EH (cell line): ENCODE measurements at regions not wholly inside any gene's neighbourhood (a gene's known extent, or its start where the extent isn't known, plus 50 kb on each side); places are given as distances from the start of the nearest gene placed in this dataset.

Source experiments
- DNase-seq: peaks from one replicate; pipeline ENCODE4 v3.0.0-alpha.2; 2015; ENCODE audit warnings: low read depth

- DNase-seq: no peak
These were observed 104.8 kb upstream of the UBL3 start for GRCh38 chr13:29955137-29955650.

GRCh38 chr13:29954082-29955028 lies 103.9 kb upstream of the UBL3 start:
- DNase-seq: no peak

DNA sequence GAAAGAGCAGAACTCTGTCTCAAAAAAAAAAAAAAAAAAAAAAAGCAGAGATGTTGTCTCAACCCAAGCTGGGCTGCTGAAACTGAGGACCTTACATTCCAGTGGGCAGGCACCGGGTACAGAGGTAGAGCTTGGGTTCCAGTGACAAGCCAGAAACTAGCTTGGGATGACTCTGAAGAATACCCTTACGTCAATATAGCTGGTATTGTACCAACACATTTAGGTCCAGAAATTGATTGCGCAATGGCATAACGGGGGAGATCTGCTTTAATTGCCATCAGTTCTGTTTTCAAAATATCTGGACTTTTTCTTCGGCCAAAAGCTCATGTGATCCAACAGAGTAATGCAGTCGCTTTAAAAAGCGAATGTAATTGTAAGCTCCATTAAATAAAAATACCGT lies 103.1 kb upstream of the UBL3 start:
- no peak for DNase-seq

GRCh38 chr13:29952245-29952644 lies 101.8 kb upstream of the UBL3 start:
- DNase-seq: no peak

DNA sequence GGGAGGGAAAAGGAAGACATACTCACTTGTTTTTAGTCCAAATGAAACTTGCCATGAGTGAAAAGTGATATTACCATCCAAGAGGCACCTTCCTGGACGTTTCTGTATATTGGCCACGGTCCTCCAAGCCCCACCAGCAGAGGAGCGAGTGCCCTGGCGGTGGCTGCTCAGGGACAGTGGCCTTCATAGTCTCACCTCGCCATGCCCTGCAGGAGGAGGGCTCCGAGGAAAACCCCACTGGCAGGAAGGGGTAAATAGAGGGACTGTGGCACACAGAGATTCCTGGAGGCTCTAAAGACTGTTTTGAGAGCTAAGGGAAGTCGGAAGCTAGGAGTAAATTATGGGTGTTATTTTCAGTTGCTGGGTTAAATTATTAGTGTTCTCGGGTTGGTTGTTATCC lies 98.4 kb upstream of the UBL3 start:
- DNase-seq: no peak

GRCh38 chr13:29948244-29948643 lies 97.8 kb upstream of the UBL3 start:
- peak; percentile 41 for DNase-seq

- DNase-seq: no peak
These were observed 97.4 kb upstream of the UBL3 start for GRCh38 chr13:29947839-29948238.

- DNase-seq: no peak
These were observed 95.7 kb upstream of the UBL3 start for GRCh38 chr13:29946093-29946492.

- no peak for DNase-seq
These were observed 93.3 kb upstream of the UBL3 start for GRCh38 chr13:29943686-29944085.

GRCh38 chr13:29943273-29943672 lies 92.9 kb upstream of the UBL3 start:
- no peak for DNase-seq

- no peak for DNase-seq
These were observed 90.3 kb upstream of the UBL3 start for GRCh38 chr13:29940715-29941114.

DNA sequence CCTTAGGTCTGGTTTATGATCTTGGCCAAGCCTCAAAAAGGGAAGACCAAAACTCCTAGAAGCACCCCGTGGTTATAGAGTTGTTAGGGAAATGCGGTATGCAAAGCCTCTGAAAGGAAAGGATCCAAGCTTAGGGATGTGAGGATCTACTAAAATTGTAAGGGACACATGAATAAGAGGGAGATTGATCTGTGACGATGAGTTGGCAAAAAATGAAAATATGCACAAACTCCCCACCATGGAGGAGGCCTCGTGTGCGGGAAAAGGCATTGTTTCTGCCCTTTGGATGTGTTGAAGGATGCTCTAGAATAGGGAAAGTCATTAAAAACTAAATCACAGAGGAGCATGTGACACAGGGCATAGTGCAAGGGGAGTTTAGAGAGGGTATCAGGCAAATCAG lies 88.7 kb upstream of the UBL3 start:
- no peak for DNase-seq

DNA sequence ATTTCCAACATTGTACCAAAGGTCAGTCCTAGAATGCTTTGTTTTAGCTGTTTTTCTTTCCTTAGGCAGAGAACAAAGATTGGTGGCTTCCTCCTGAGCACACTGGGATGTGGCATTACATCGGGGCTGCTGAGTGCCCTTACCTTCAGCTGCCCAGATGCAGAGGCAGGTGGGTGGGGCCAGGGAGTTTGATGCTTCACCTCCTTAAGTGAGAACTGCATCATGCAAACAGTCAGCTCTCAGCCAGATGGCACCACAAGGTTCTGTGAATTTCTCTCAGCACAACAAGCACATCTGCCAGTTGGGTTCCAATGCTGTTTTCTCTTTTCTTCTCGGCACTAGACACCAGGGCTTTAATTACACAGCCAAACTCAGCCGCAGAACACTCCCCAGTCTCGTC lies 87.4 kb upstream of the UBL3 start:
- no peak for DNase-seq

DNA sequence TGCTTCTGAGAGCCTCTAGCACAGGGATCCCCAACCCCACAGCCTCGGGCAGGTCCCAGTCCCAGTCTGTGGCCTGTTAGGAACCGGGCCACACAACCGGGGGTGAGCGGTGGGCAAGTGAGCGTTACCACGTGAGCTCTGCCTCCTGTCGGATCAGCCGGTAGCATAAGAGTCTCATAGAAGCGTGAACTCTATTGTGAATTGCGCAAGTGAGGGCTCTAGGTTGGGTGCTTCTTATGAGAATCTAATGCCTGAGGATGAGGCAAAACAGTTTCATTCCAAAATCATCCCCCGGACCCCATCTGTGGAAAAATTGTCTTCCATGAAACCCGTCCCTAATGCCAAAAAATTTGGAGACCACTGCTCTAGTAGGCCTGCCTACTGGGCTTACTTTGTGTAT lies 87.0 kb upstream of the UBL3 start:
- no peak for DNase-seq

- no peak for DNase-seq
These were observed 86.5 kb upstream of the UBL3 start for GRCh38 chr13:29936956-29937355.

GRCh38 chr13:29936051-29936813 lies 85.8 kb upstream of the UBL3 start:
- DNase-seq: no peak

- no peak for DNase-seq
These were observed 85.0 kb upstream of the UBL3 start for GRCh38 chr13:29935309-29935981.

- no peak for DNase-seq
These were observed 84.3 kb upstream of the UBL3 start for GRCh38 chr13:29934531-29935308.

- DNase-seq: no peak
These were observed 83.0 kb upstream of the UBL3 start for GRCh38 chr13:29933401-29933800.

GRCh38 chr13:29931696-29932095 lies 81.3 kb upstream of the UBL3 start:
- no peak for DNase-seq

- DNase-seq: no peak
These were observed 78.8 kb upstream of the UBL3 start for GRCh38 chr13:29929062-29929847.
